Upper lobe of left lung (tissue), 6 donors: ENCODE measurements at regions not wholly inside any gene's neighbourhood (a gene's known extent, or its start where the extent isn't known, plus 50 kb on each side); places are given as distances from the start of the nearest gene placed in this dataset.
"Not testable (repeated sequence)": the region's sequence is repeated elsewhere in the genome, so short reads cannot be mapped to it uniquely, and the experiment has no call there.

Experiments used
- ATAC-seq, 2 donors: fragments of 200-7000 bp; cut with Tn5 transposase; one replicate each; pipeline ENCODE4 v1.9.1; 2022; ENCODE audit warnings: mild to moderate bottlenecking in 2 of 2, moderate library complexity in 2 of 2; ENCODE audit not compliant: low FRiP score in 2 of 2
- DNase-seq, 2 donors: peaks; one replicate each; pipeline ENCODE4 v3.0.0-alpha.2; 2019 to 2020
- H3K27ac ChIP-seq, 4 donors: fragments of 200-600 bp; sonication (generic); one replicate each; pipeline ENCODE4 v1.5.1; 2016 to 2019
- H3K27me3 ChIP-seq, 4 donors: fragments of 200-600 bp; sonication (generic); one replicate each; pipeline ENCODE4 v1.5.1; 2017 to 2019
- H3K36me3 ChIP-seq, 4 donors: fragments of 200-600 bp; sonication (generic); one replicate each; pipeline ENCODE4 v1.5.1; 2016 to 2019
- H3K4me1 ChIP-seq, 4 donors: fragments of 200-600 bp; sonication (generic); one replicate each; pipeline ENCODE4 v1.5.1; 2018 to 2019
- H3K4me3 ChIP-seq, 4 donors: fragments of 200-600 bp; sonication (generic); one replicate each; pipeline ENCODE4 v1.5.1; 2017 to 2019; ENCODE audit warnings: mild to moderate bottlenecking in 2 of 4, moderate library complexity in 1 of 4
- H3K9me3 ChIP-seq, 4 donors: fragments of 200-600 bp; sonication (generic); one replicate each; pipeline ENCODE4 v1.5.1; 2018 to 2019
- EP300 ChIP-seq, 4 donors: sonication (generic); formaldehyde crosslinking; IDR thresholded peaks; one replicate each; pipeline ENCODE4 v1.5.1; 2017; ENCODE audit warnings: antibody characterized with exemption in 4 of 4, control low read depth in 2 of 4
- POLR2A ChIP-seq, 4 donors: fragments of 450-650 bp; IDR thresholded peaks; one replicate each; pipeline ENCODE4 v1.5.1; 2016 to 2017; ENCODE audit warnings: antibody characterized with exemption in 4 of 4, mild to moderate bottlenecking in 2 of 4
- POLR2AphosphoS5 ChIP-seq, 2 donors: sonication (generic); formaldehyde crosslinking; IDR thresholded peaks; one replicate each; pipeline ENCODE4 v1.5.1; 2017; ENCODE audit warnings: antibody characterized with exemption in 2 of 2
- WGBS, 2 donors: methylation state at CpG; one replicate each; pipeline ENCODE4 v1.1.5; 2017 to 2018; 5-methylcytosine and 5-hydroxymethylcytosine counted together
- TF ChIP-seq, protein P1 (sequence below), 6 experiments: fragments of 450-650 bp in 4 of 6; fragments of 200-600 bp in 2 of 6; sonication (generic) in 2 of 6; IDR thresholded peaks; one replicate each; pipeline ENCODE4 v1.5.1; 2016 to 2019; ENCODE audit warnings: antibody characterized with exemption in 6 of 6
- donor health status: DM: no; HTN: no; CAD: no; lungs with moderate emphysema.
- donor health status: DM: no; HTN: yes; CAD: no; lungs with severe emphysema.

DNA sequence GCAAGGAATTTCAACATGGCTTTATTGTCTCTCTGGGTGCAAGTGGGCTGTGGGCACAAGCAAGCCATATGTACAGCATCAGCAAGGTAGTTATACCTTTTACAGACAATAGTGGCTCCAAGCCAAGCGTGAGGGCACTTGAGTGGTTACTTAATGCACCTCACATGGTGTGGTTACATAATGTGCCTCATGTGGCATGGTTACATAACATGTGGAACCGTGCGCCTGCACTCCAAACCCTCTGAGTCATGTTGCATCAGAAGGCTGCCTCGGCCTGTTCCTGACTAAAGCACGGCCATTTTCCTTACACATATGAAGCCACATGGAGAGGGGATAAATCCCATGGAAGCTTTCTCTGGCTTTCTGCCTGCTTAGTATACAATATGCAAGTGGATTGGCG lies 150.9 kb downstream of the OSTF1 start:
- Histone ChIP-seq H3K27ac (no peak overlapping the region), H3K9me3 (no peaks in the 10 kb centered on the region), H3K4me3 (no peak overlapping the region), H3K27me3 (no peaks in the 10 kb centered on the region), H3K36me3 (no peaks in the 10 kb centered on the region), H3K4me1 (peaks cover 0 to 11% (median 6%) of the 10 kb centered on the region in 4 donors)
- TF ChIP-seq EP300 (IDR thresholded peaks at IDR 0.05) = peak in 2 of 4 donors; percentile 47 to 97
- TF ChIP-seq POLR2AphosphoS5 (IDR thresholded peaks at IDR 0.05) = peak; percentile 83 to 85
- TF ChIP-seq, protein P1, sequence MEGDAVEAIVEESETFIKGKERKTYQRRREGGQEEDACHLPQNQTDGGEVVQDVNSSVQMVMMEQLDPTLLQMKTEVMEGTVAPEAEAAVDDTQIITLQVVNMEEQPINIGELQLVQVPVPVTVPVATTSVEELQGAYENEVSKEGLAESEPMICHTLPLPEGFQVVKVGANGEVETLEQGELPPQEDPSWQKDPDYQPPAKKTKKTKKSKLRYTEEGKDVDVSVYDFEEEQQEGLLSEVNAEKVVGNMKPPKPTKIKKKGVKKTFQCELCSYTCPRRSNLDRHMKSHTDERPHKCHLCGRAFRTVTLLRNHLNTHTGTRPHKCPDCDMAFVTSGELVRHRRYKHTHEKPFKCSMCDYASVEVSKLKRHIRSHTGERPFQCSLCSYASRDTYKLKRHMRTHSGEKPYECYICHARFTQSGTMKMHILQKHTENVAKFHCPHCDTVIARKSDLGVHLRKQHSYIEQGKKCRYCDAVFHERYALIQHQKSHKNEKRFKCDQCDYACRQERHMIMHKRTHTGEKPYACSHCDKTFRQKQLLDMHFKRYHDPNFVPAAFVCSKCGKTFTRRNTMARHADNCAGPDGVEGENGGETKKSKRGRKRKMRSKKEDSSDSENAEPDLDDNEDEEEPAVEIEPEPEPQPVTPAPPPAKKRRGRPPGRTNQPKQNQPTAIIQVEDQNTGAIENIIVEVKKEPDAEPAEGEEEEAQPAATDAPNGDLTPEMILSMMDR (IDR thresholded peaks at IDR 0.05) = no peak
- WGBS, 2 donors = 31 to 41% methylated on average over 6 of the region's 6 CpGs
- ATAC-seq (peak; percentile 62 to 66), DNase-seq (peak in 1 of 2 donors; percentile 83)

DNA sequence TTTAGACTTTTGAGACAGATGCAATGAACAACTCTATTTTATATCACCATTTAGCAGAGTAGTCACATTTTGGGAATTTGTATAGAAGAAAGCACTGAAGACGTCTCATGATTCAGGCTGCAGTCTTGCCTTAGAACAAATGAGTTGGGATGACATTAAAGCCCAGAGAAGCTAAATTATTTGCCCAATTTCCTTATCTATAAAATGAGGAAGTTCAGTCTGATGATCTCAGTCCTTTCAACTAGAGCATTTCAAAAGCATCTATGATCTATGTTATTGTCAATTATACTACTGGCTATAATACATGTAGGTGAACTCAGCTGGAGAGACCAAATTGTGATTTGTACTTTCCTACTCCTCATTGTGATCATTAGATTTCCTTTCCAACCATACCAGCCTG lies 154.1 kb downstream of the OSTF1 start:
- TF ChIP-seq POLR2AphosphoS5 (IDR thresholded peaks at IDR 0.05) (no peak), POLR2A (IDR thresholded peaks at IDR 0.05) (no peak), EP300 (IDR thresholded peaks at IDR 0.05) (no peak)
- TF ChIP-seq, protein P1 (IDR thresholded peaks at IDR 0.05) = no peak
- ATAC-seq = no peak
- DNase-seq = no peak
- Histone ChIP-seq H3K36me3 (no peaks in the 10 kb centered on the region), H3K27ac (no peak overlapping the region), H3K9me3 (no peaks in the 10 kb centered on the region), H3K4me1 (peaks cover 0 to 11% (median 6%) of the 10 kb centered on the region in 4 donors), H3K27me3 (no peaks in the 10 kb centered on the region), H3K4me3 (no peak overlapping the region)
- 65 to 79% methylated on average over 1 of the region's 1 CpG for WGBS, 2 donors

DNA sequence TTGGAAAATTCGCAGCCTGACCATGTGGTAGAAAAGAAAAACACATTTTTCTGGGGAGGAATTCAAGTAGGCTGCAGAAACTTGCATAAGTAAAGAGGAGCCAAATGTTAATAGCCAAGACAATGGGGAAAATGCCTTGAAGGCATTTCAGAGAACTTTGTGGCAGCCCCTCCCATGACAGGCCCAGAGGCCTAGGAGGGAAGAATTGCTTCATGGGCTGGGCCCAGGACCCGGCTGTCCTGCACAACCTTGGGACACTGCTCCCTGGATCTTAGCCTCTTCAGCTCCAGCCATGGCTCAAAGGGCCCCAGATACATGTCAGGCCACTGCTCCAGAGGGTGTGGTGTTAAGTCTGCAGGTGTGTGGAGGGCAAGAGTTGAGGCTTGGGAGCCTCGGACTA lies 158.6 kb downstream of the OSTF1 start:
- H3K9me3 ChIP-seq = peaks cover 0 to 9% (median 3%) of the 10 kb centered on the region in 4 donors
- DNase-seq = no peak
- 87 to 91% methylated on average over 3 of the region's 3 CpGs for WGBS, 2 donors
- H3K27ac ChIP-seq = no peak overlapping the region
- no peak overlapping the region for H3K4me3 ChIP-seq
- no peaks in the 10 kb centered on the region for H3K36me3 ChIP-seq
- TF ChIP-seq, protein P1 (IDR thresholded peaks at IDR 0.05) = no peak
- TF ChIP-seq EP300 (IDR thresholded peaks at IDR 0.05) (no peak), POLR2A (IDR thresholded peaks at IDR 0.05) (no peak), POLR2AphosphoS5 (IDR thresholded peaks at IDR 0.05) (no peak)
- no peaks in the 10 kb centered on the region for H3K27me3 ChIP-seq
- ATAC-seq = peak in 1 of 2 donors; percentile 46
- no peaks in the 10 kb centered on the region for H3K4me1 ChIP-seq

DNA sequence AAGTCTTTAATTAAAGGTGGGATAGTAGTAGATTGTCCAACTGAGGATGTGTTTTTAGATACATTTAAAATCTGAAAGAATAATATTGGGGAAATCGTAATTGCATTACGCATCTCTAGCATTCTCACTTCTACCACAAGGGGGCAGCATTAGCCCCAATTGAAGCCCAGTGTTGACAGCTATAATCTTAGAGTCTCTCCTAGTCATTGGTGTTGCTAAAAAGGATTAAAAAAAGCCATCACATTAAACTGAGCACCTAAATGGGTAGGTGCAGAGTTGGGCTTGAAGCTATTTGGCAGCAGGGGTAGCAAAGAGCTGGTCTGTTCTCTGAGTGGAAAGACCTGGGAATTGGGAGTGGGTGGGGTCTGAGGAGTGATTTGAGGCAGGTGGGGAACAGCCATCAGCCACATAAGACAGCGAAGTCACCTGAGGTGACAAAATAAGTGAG lies 177.2 kb downstream of the OSTF1 start:
- DNase-seq (peak in 1 of 2 donors; percentile 28), ATAC-seq (peak; percentile 69 to 82)
- WGBS, 2 donors = 27 to 36% methylated on average over 3 of the region's 3 CpGs
- no peaks in the 10 kb centered on the region for H3K27me3 ChIP-seq
- no peak overlapping the region for H3K4me3 ChIP-seq
- no peak overlapping the region for H3K27ac ChIP-seq
- no peaks in the 10 kb centered on the region for H3K4me1 ChIP-seq
- no peaks in the 10 kb centered on the region for H3K9me3 ChIP-seq
- TF ChIP-seq, protein P1 (IDR thresholded peaks at IDR 0.05) = peak; percentile 63 to 82 (median 78)
- TF ChIP-seq POLR2AphosphoS5 (IDR thresholded peaks at IDR 0.05) = no peak
- no peak for TF ChIP-seq EP300 (IDR thresholded peaks at IDR 0.05)
- TF ChIP-seq POLR2A (IDR thresholded peaks at IDR 0.05) = no peak
- no peaks in the 10 kb centered on the region for H3K36me3 ChIP-seq

DNA sequence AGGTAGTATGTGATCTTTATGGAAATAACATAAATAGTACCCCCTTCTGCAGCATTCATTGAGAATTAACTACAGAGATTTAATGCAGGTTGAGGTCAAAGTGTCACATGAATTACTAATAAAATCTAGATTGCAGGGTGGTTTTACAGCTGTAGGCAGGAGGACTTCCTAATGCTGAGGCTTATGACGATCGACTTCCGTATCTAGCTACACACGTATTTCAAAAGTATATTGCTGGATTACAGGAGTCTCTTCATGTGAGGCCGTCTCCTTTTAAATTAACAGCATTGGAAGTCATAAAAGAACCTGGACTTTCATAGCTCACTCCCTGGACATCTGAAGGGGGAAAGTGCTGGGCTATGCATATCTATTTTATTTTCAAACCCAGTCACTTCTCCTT lies 180.9 kb downstream of the OSTF1 start:
- no peak for TF ChIP-seq EP300 (IDR thresholded peaks at IDR 0.05)
- no peak for TF ChIP-seq POLR2A (IDR thresholded peaks at IDR 0.05)
- no peak for TF ChIP-seq POLR2AphosphoS5 (IDR thresholded peaks at IDR 0.05)
- TF ChIP-seq, protein P1 (IDR thresholded peaks at IDR 0.05) = no peak
- no peaks in the 10 kb centered on the region for H3K4me1 ChIP-seq
- H3K27ac ChIP-seq = no peak overlapping the region
- DNase-seq = no peak
- ATAC-seq = no peak
- H3K9me3 ChIP-seq = peaks cover 0 to 9% (median under 1%) of the 10 kb centered on the region in 4 donors
- WGBS, 2 donors = 94 to 96% methylated on average over 5 of the region's 5 CpGs
- H3K4me3 ChIP-seq = no peak overlapping the region
- no peaks in the 10 kb centered on the region for H3K27me3 ChIP-seq
- no peaks in the 10 kb centered on the region for H3K36me3 ChIP-seq

DNA sequence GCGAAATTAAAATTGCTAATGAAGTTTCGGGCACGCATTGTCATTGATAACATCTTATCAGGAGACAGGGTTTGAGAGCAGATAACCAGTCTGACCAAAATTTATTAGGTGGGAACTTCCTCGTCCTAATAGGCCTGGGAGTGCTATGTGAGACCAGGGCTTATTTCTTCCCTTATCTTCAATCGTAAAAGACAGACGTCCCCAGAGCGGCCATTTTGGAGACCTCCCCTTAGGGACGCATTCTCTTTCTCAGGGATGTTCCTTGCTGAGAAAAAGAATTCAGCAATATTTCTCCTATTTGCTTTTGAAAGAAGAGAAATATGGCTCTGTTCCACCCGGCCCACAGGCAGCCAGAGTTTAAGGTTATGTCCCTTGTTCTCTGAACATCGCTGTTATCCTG lies 184.7 kb downstream of the OSTF1 start:
- 91 to 92% methylated on average over 10 of the region's 10 CpGs for WGBS, 2 donors
- ATAC-seq = not testable (repeated sequence)

More for the DNA sequence above, 184.7 kb downstream of the OSTF1 start:
- not testable (repeated sequence) for H3K4me3 ChIP-seq, DNase-seq, H3K4me1 ChIP-seq, H3K9me3 ChIP-seq, H3K36me3 ChIP-seq, H3K27me3 ChIP-seq, H3K27ac ChIP-seq
